Thyroid gland (tissue), 4 donors: ENCODE measurements at regions not wholly inside any gene's neighbourhood (a gene's known extent, or its start where the extent isn't known, plus 50 kb on each side); places are given as distances from the start of the nearest gene placed in this dataset.

Experiments
- CTCF ChIP-seq, 6 experiments: fragments of 200-600 bp in 3 of 6; fragments of 450-650 bp in 3 of 6; sonication (generic) in 3 of 6; IDR thresholded peaks; one replicate each; pipeline ENCODE4 v1.5.1; 2016 to 2019; ENCODE audit warnings: antibody characterized with exemption in 6 of 6, mild to moderate bottlenecking in 2 of 6, inconsistent platforms in 1 of 6, moderate library complexity in 1 of 6
- POLR2A ChIP-seq, 2 donors: fragments of 450-650 bp; IDR thresholded peaks; one replicate each; pipeline ENCODE4 v1.6.1; 2017; ENCODE audit warnings: antibody characterized with exemption in 2 of 2, mild to moderate bottlenecking in 2 of 2, moderate library complexity in 1 of 2

DNA sequence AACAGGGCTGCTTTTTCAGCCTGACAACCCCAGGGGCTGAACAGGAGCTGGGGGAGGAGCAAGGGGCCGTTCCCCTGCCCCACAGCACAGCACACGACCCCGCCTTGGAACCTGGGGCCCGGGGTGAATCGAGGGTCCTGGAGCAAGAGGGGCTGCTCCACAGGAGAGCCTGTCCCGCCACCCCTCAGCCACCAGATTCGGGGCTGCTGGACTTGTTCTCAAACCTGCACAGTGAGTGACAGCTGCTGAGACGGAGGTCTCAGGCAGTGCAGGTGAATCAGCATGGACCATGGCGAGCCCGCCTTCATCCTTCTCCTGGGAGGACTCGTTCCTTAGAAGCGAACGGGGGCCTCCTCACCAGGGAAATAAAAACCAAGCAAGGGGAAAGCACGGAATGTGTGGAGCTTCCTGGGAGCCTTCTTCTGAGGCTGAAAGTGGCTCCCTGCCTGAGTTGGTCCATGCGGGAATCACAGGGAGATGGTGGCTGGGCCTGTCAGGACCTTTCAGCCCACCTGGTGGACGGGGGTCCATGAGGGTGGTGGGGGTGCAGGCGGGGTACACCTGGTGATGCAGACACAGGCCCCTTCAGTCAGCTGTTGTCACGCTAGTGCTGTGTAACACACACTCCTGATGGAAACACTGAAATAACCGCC lies 125.4 kb downstream of the SIK1 start:
- TF ChIP-seq CTCF (IDR thresholded peaks at IDR 0.05) = no peak
- TF ChIP-seq POLR2A (IDR thresholded peaks at IDR 0.05) = no peak
